ENCODE measurements at regions not wholly inside any gene's neighbourhood (a gene's known extent, or its start where the extent isn't known, plus 50 kb on each side); places are given as distances from the start of the nearest gene placed in this dataset.

DNA sequence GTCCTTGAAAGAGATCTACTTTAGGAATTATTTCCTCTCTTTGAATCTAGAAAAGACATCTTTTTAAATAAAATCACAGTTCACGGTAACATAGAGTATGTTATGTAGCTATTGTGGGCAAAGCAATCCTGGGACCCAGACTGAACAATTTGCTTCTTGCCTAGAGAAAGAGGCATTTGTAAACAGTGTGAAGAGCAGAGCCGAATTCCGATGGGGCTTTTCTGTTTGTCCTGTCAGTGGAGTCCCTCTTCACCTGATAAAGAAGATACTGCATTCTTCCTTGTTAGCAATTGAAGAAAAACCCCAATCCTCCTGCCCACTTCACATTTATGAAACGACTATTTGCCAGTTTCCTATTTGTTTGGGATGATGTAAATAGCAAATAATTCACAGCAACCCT is 462.9 kb downstream of the WDR72 start:
- no peak for DNase-seq

DNA sequence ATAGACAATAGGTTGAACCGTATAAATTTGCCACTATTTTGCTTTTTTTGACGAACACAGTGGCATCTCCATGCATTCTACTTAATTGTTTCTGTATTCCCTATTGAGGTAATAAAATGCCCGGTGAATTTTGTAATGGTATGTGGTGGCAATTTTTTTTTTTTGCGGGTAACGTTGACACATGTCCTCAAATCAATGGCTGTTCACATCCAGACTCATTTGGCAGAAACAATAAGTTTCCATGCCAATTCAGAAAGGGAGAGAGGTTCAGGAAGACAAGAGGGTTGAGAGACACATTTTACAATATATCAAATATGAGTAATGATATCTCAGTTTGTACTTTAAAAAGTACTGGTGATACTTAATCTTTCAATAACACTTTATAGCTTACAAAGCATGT is 463.9 kb downstream of the WDR72 start:
- no peak for DNase-seq

DNA sequence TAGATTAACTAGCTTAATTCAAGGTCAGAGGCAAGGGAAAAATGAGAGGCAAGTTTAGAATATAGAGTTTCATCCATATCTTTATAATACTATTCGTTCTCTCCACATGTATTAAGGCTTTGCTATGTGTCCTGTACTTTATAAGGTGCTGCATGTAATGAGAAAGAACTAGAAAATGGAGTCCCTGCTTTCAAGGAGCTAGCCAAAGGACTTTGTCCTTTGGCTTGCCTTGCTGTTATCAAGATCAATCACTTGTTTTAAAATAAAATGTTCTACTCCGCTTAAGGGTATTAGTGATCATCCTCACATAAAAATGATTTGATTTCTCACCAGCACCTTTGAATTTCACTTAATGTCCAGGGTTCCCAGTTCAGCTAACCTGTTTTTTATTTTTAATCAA is 470.9 kb downstream of the WDR72 start:
- DNase-seq, result no peak

DNA sequence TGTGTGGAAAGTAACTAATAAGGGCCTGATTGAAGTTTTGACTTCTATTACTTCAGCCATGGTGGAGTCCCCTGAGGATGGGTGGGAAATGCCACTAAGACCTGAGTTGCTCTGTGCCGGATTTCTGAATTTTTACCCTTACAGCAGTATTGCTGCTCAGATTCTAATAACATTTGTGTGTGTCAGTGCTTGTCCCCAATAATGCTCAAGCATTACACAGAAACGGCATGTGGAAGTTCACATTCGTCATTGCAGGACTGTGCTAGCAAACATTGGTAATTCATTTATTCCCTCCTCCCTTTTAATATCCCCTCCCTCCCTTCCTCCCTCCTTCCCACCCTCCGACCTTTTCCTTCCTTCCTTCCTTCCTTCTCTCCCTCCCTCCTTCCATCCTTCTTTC is 484.5 kb upstream of the ONECUT1 start:
- DNase-seq, result no peak

DNA sequence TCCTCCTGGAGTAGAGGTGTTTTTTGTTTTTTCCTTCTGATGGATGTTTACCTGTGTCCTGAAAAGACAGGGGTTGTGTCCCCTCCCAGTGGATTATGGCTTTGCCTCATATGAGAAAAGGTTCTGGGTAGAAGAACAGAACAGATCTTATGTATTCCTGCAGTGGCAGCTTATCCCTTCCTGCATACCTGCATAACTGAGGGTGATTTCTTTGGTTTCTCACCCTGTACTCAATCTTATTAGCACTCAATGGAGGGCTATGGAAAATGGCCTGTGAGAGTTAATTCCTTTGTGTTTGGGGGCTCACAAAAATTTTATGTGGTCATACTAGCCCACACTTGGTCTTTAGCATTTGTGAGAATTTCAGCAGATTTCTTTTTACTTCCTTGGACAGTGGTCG is 482.0 kb upstream of the ONECUT1 start:
- DNase-seq, result no peak

DNA sequence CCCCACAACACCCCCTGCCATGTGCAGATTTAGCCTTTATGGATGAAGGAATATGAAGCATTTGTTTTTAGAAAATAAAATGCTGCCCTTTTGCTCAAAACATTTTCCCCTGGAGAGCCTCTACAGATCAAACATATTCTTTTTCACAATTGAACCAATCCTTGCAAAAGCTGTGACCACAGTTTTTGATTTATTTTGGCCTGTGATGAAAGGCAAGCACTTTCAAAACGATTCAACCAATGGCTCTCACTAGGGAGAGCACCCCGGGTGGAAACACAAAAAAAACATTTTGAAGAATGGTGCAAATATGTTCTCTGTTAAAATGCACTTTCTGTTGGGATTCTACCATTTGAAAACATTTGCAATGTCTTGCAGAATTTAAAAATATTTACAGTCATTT is 476.0 kb upstream of the ONECUT1 start:
- DNase-seq, result no peak

DNA sequence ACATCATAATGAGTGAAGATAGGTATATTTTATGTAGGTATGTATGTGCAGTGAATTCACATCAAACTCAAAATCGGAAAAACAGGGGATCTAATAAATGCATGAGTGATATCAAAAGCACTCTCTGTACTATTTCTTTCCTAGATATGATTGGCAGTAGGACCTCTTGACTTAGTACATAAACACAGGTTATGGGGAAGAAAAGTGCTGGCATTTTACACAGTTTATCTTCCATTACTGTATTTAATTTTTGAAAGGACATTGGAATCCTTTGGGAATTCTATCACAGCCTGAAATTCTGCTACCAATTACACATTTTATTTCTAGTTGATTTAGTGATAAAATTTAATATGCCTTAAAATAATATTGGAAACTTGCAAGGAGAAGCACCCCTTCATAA is 470.5 kb upstream of the ONECUT1 start:
- no peak for DNase-seq

DNA sequence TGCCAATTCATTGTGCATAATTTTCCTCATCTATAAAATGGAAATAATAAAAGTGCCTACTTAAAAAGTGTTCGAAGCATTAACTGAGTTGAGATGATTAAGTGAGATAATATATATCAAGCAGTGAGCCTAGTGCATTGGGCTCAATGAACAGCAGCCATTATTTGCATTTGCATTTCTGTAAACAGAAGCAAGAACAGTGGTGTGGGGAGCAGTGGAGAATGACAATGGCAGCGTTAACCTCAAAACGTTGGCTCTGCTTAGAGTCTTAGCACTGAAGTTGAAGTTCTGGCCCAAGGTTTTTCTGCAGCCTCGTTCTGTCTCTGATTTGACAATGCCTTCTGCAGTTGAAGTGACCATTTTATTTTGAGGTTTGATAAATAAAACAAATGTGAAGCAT is 466.3 kb upstream of the ONECUT1 start:
- DNase-seq, result no peak

DNA sequence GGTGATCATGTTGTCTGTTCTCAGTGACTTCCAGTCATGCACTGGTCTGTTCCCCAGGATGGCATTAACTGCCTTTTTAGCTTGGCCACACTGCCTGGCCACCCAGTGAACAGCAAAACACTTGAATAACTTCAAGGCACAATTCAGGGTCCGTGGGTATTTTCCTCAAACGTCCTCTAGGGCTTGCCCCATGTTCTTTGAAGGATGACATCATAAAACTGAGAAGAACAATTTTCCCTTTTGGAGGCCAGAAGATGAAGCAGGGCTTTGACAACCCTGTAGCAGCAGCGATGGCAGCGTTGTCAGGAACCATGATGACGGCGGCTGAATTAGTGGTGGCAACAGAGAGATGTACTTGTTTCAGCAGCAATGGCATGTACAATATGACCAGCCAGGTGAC is 465.9 kb upstream of the ONECUT1 start:
- DNase-seq, result no peak

DNA sequence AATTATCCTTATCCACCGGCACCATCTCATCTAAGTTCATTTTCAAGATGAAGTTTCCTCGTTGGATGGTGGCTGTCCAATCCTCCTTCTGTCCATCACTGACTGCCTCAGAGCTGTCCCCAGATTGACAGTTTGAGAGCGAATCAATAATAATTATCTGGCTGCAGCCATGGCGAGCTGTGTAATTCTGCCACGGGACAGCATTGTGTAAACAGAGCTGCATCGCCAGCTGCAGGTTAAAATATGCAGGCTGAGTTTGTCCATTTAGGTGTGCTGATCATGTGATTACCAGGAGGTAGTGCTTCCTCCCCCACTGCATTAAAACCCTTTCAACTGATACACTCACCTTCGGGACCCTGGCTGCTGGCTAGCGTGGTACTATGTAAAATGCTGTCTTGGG is 461.9 kb upstream of the ONECUT1 start:
- no peak for DNase-seq

DNA sequence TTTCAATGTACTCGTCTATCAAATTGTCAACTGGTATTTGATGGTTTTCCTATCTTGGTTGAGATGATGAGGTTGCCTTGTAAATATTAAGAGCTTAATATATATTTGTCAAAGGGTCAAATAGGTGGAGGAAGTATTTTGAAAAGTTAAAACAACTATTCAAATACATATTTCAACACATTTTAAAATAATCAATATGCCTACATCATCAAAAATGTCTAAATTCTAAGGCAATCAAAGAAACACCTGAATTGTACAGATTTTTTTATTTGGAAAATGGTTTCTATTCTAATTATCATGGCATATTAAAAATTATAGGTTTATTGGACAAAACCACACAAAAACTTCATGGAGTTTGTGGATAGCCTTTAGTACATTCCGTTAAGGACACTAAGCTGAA is 461.4 kb upstream of the ONECUT1 start:
- DNase-seq, result no peak

DNA sequence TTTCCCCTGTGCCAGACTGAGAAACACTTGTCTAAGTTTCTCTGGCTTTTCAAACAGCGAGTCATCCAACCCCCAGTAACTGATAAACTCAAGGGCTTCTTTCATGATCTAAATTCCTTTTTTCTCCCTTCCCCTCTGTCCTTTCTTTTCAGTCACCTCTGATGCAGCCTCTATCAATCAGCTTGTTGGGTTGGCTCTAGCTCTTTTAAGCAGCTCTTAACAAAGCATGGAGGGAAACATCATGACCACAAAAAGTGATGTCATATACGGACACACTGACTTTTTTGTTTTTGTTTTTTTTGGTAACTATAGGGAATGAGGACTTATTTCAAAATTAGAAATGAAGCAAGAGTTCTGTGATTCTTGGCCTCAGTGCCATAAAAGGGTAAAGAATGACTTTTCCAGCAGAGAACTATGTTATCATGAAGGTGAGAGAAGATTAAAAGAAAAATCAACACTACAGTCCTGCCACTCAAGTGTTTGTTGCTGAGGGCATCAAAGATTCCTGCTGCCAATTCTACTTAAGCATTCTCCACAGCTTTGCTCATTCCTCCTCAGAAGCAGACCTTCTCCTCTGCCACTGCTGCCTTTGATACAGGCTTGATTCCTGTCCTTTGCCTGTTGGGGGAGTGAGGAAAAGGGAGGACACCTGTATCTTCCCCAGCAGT is 457.0 kb upstream of the ONECUT1 start:
- no peak for DNase-seq

DNA sequence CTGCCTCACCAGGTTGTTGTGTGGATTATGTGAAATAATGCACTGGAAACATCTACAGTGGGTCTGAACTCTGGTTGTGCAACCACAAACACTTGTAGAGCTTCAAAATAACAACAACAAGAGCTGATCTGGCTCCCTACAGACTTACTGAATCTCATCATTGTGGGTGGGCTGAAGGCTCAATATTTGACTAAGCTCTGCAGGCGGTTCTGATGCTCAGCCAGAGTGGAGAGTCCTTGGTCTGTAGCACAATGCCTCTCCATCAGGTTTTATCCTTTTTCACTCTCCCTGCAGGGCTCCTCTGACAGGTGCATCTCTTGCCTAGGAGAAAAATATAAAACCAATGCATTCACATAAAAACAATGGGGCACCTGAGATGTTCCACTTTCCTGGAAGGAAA is 456.3 kb upstream of the ONECUT1 start:
- DNase-seq, result no peak

DNA sequence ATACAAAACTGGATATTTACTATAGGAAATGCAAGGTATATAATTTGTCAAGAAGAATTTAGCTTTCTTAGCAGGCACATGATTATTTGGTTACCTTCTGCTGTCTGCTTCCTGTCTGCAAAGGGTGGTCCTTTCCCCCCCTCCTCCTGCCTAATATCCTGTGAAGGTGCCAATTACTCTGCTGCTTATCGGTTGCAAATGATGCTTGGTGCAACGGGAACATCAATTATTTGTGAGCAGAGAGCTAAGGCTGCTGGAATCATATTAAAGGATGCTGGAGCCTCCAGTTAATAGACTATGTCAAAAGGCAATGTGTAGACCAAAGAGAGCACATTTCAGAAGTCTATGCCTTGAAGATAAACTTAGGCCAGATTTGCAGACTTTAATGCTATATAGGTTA is 443.7 kb upstream of the ONECUT1 start:
- no peak for DNase-seq

DNA sequence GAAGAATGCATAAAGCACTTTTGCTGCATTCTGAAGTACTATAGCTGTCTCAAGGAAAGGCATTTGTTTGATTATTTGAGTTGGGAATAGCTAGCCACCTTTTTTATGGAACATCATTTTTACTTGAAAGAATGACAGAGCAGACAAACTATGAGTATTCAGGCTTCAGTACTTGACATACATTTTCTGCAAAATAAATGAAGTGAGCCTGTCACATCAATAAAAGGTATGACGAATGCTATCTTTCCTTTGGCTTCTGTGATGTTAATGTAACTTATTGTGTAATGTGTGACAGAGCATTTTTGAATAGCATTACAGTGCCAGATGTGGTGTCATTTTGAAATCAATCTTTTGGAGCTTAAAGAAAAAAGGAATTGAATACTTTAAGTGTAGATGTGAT is 440.3 kb upstream of the ONECUT1 start:
- no peak for DNase-seq

DNA sequence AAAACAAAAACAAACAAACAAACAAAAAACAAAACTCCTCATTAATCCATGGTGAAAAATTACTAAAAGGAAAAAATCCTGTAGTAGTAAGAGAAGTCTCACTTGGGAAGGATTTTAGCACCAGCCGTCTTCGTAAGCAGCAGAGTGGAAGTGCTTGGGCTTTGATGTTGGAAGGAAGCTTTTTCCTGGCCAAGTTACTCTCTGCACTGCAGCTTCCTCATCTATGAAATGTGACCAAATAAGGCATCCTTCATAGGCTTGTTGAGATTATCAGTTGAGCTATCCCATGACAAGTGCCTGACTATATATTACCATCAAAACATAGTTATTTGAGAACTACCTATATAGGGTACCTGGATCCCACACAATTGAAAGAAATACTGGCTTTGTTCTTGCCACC is 436.4 kb upstream of the ONECUT1 start:
- DNase-seq, result no peak

DNA sequence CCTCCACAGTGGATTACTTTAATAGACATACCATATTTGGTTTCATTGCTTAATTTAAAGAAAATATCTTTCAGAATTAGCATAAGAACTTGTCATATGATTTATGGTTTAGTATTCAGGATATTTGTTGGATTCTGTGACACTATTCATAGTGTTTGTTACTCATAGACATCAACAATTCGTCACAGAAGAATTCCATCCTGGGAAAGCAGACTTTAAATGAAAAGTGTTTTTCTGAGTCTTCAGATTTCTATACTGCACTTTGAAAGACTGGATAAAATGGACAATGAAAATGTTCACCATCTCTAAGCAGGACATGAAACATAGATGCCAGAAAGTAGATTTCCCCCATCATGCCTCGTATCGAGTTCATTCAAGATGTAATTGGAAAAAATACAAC is 435.6 kb upstream of the ONECUT1 start:
- no peak for DNase-seq

DNA sequence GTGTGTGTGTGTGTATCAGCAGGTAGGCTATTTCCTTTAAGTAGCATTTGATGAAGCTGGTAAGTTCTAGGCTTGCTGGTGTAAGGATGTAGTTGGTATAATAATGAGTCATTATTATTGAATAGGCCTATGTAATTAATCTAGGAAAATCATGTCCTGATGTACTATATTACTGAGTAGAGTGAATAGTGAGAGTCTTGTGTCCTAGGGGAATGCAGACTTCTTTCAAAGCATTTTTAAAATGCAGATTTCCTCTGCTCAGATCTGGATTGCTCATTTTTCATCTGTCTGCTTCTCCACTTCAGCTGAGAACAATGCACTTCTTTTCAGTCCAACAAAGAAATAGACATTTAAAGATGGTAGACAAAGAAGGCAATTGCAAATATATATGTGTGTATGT is 434.2 kb upstream of the ONECUT1 start:
- DNase-seq, result no peak

DNA sequence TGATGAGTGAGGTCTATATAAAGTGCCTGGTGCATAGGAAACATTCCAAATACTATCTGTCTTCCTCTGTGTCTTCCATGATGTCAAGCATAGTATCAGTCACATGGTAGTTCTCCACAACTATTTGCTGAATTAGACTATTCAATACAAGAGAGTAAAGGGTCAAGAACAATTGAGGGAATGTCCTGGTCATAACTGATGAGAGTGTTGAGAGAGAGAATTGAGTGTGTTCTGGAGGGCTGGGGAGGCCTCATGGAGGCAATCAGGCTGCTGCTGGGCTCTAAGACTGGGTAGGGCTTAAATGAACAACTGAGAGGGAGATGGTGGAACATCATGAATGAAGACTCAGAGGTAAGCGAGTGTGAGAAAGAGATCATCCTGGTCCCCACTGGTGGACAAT is 433.7 kb upstream of the ONECUT1 start:
- DNase-seq, result no peak

DNA sequence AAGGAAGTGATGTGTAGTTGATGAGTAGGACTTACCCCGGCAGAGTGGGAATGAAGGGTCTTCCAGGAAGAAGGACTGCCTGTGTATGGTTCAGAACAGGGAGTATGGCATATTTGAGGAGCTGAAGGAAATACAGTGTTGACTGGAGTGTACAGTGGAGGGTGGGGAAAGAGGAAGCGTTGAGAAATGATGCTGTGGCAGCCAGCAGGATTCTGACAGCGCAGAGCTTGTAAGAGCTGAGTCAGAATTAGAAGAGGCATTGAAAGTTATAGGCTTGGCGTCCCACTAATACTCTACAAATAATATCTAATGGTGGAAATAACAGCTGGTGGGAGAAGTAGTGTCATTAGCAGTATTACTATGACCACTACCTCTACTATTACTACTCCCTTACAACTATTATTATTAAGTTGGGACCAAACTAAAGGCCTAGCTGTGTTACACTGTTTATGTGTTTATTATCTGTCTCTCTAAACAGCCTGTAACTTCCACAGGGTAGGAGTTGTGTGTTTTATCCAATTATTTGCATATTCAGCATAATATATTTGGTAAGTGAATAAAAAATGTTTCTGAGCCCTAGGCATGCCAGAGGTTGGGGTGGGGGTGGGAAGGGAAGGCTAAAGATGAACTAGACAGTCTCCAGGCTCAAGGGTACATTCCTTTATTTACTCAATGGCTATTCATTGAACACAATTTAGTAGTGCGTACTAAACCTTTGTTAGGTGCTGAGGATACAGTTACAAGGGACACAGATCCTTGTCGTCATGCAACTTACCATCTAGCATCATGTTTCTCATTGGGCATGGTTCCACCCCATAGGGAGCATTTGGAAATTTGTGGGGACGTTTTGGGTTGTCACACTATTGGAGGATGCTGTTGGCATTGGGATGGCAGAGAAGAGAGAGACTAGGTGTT is 428.8 kb upstream of the ONECUT1 start:
- DNase-seq, result no peak

DNA sequence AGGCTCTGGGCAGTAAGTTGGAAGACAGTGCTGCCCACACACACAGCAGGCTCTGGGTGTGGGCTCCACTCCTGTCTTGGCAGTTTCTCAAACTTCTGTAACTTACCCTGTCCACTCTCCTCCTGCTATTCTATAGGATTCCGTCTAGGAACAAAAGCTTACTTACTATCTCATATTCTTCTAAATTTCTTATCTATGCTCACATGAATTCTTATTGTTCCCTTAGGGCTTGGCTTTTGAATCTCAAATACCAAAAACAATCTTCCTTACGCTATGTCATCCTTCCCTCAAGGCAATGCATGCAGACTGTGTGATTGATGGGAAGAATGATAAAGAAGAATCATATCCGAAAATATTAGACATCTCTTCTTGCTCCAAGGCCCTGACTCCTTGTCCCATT is 425.9 kb upstream of the ONECUT1 start:
- DNase-seq, result no peak

DNA sequence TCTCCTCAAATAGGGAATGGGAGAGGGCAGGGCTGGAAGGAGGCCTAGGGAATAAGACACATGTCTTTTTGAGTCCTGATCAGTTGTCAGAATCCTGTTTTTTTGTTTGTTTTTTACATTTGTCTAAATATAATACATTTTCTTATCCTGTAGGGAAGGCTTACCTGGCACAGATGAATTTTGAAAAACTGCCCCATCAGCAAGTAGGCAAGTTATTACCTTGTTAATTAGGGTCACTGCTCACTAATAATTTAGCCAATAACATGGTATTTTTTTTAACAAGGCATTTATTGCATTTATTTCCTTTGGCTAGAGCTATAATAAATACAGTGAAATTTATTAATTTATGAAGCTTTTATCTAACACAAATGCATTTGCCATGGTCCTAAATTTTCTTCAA is 423.2 kb upstream of the ONECUT1 start:
- no peak for DNase-seq

DNA sequence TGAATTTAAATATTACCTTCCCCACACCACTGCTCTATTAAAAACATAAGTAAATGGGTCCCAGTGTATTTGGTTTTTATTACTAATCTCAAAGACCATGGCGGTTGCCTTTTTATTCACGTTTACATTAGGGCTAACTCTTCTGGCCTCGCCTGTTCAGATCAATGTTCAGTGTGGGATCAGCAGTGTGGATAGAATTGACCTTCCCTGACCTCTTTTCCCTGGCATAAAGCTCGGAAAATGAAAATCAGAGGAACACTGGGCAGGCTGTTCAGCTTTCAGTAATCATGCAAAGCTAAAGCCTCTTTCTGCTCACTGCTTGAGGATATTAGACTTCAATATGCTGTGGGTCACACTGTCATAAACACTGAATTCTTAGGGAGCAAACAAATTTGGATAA is 422.6 kb upstream of the ONECUT1 start:
- DNase-seq, result no peak

DNA sequence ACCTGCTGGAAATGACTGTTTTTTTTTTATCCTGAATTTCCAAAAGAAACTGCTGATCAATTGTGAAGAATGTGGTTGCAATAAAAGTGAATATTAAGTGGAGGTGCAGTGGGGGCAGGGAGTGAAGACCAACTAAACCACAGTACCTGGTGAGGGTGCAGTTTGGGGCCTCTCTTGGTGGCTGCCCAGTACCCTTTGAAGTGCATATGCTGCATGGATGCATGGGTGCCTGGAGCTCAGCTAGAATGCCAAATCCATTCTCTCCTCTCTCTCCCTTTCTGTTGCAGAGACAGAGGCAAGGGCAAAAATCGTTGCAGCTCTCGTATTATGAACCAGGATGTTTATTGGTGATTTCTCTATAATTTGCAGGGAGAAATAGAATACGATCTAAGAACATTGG is 420.5 kb upstream of the ONECUT1 start:
- DNase-seq, result no peak
